ENCODE measurements at regions not wholly inside any gene's neighbourhood (a gene's known extent, or its start where the extent isn't known, plus 50 kb on each side); places are given as distances from the start of the nearest gene placed in this dataset.

GRCh38 chr2:102992607-102993006 lies 230.8 kb downstream of the TMEM182 start:
- Histone ChIP-seq H3K27ac (ENCODE audit: low read depth in 1 of 2, low read length in 1 of 2) (no peak overlapping the region), H3K9me3 (ENCODE audit: control insufficient read depth in 4 of 4, insufficient read depth in 3 of 4, low read length in 3 of 4) (no peaks in the 10 kb centered on the region), H3K27me3 (ENCODE audit: control insufficient read depth in 3 of 3, insufficient read depth in 3 of 3, low read length in 2 of 3) (no peaks in the 10 kb centered on the region), H3K9ac (ENCODE audit: insufficient read depth in 1 of 2, low read length in 2 of 2) (no peak overlapping the region), H3K4me3 (no peak overlapping the region), H3K36me3 (ENCODE audit: control insufficient read depth in 4 of 4, insufficient read depth in 4 of 4, low read length in 4 of 4) (no peaks in the 10 kb centered on the region), H3K4me1 (ENCODE audit: control insufficient read depth in 5 of 5, insufficient read depth in 5 of 5, low read length in 5 of 5) (peaks cover 0 to 2% (median 0%) of the 10 kb centered on the region in 5 donors)
- 97% methylated on average over 5 of the region's 5 CpGs for WGBS, 2 donors
- ATAC-seq (ENCODE audit: insufficient read depth, low FRiP score) (no peak), DNase-seq (no peak)
- TF ChIP-seq, protein P1, sequence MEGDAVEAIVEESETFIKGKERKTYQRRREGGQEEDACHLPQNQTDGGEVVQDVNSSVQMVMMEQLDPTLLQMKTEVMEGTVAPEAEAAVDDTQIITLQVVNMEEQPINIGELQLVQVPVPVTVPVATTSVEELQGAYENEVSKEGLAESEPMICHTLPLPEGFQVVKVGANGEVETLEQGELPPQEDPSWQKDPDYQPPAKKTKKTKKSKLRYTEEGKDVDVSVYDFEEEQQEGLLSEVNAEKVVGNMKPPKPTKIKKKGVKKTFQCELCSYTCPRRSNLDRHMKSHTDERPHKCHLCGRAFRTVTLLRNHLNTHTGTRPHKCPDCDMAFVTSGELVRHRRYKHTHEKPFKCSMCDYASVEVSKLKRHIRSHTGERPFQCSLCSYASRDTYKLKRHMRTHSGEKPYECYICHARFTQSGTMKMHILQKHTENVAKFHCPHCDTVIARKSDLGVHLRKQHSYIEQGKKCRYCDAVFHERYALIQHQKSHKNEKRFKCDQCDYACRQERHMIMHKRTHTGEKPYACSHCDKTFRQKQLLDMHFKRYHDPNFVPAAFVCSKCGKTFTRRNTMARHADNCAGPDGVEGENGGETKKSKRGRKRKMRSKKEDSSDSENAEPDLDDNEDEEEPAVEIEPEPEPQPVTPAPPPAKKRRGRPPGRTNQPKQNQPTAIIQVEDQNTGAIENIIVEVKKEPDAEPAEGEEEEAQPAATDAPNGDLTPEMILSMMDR (IDR thresholded peaks at IDR 0.05; ENCODE audit: control extremely low read depth, extremely low read depth): no peak

- no peaks in the 10 kb centered on the region for H3K4me1 ChIP-seq (ENCODE audit: control insufficient read depth in 5 of 5, insufficient read depth in 5 of 5, low read length in 5 of 5)
- 90 to 97% methylated on average over 5 of the region's 5 CpGs for WGBS, 2 donors
- TF ChIP-seq, protein P1 (IDR thresholded peaks at IDR 0.05; ENCODE audit: control extremely low read depth, extremely low read depth): no peak
- no peak overlapping the region for H3K9ac ChIP-seq (ENCODE audit: insufficient read depth in 1 of 2, low read length in 2 of 2)
- H3K27me3 ChIP-seq (ENCODE audit: control insufficient read depth in 3 of 3, insufficient read depth in 3 of 3, low read length in 2 of 3): no peaks in the 10 kb centered on the region
- H3K9me3 ChIP-seq (ENCODE audit: control insufficient read depth in 4 of 4, insufficient read depth in 3 of 4, low read length in 3 of 4): no peaks in the 10 kb centered on the region
- ATAC-seq (ENCODE audit: insufficient read depth, low FRiP score) (no peak), DNase-seq (no peak)
- no peak overlapping the region for H3K4me3 ChIP-seq
- no peak overlapping the region for H3K27ac ChIP-seq (ENCODE audit: low read depth in 1 of 2, low read length in 1 of 2)
- no peaks in the 10 kb centered on the region for H3K36me3 ChIP-seq (ENCODE audit: control insufficient read depth in 4 of 4, insufficient read depth in 4 of 4, low read length in 4 of 4)
Observed at GRCh38 chr2:102999958-103000357, 238.1 kb downstream of the TMEM182 start.

DNA sequence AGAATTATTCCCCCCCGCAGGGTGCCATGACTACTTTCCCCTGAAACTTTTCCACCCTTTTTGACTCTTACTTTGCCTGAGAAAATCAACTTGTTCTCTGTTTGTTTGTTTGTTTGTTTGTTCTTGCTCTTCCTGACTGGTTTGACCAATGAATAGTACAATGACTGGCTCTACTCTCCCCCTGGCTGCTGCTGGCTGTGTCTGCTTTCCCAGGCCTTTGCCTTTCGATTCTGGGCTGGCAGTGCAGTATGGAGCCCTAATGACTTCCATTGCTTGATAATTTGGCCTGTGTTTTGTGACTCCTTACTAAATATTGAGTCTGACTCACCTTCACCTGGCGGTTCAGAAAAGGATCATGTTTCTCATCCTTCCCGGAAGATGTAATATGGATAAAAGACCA lies 241.1 kb downstream of the TMEM182 start:
- no peaks in the 10 kb centered on the region for H3K9me3 ChIP-seq (ENCODE audit: control insufficient read depth in 4 of 4, insufficient read depth in 3 of 4, low read length in 3 of 4)
- H3K27ac ChIP-seq (ENCODE audit: low read depth in 1 of 2, low read length in 1 of 2): no peak overlapping the region
- WGBS, 2 donors: 84 to 88% methylated on average over 4 of the region's 4 CpGs
- H3K36me3 ChIP-seq (ENCODE audit: control insufficient read depth in 4 of 4, insufficient read depth in 4 of 4, low read length in 4 of 4): no peaks in the 10 kb centered on the region
- TF ChIP-seq, protein P1 (IDR thresholded peaks at IDR 0.05; ENCODE audit: control extremely low read depth, extremely low read depth): no peak
- peaks cover 0 to 8% (median 0%) of the 10 kb centered on the region in 5 donors for H3K4me1 ChIP-seq (ENCODE audit: control insufficient read depth in 5 of 5, insufficient read depth in 5 of 5, low read length in 5 of 5)
- H3K27me3 ChIP-seq (ENCODE audit: control insufficient read depth in 3 of 3, insufficient read depth in 3 of 3, low read length in 2 of 3): no peaks in the 10 kb centered on the region
- DNase-seq: no peak
- ATAC-seq (ENCODE audit: insufficient read depth, low FRiP score): no peak
- H3K4me3 ChIP-seq: no peak overlapping the region
- no peak overlapping the region for H3K9ac ChIP-seq (ENCODE audit: insufficient read depth in 1 of 2, low read length in 2 of 2)

- no peaks in the 10 kb centered on the region for H3K27me3 ChIP-seq (ENCODE audit: control insufficient read depth in 3 of 3, insufficient read depth in 3 of 3, low read length in 2 of 3)
Observed at GRCh38 chr2:103003750-103004260, 242.0 kb downstream of the TMEM182 start.

More at GRCh38 chr2:103003750-103004260, 242.0 kb downstream of the TMEM182 start:
- 83 to 88% methylated on average over 9 of the region's 9 CpGs for WGBS, 2 donors
- TF ChIP-seq, protein P1 (IDR thresholded peaks at IDR 0.05; ENCODE audit: control extremely low read depth, extremely low read depth): no peak
- no peak for DNase-seq
- Histone ChIP-seq H3K27ac (ENCODE audit: low read depth in 1 of 2, low read length in 1 of 2) (no peak overlapping the region), H3K4me1 (ENCODE audit: control insufficient read depth in 5 of 5, insufficient read depth in 5 of 5, low read length in 5 of 5) (peaks cover 0 to 12% (median 0%) of the 10 kb centered on the region in 5 donors), H3K9me3 (ENCODE audit: control insufficient read depth in 4 of 4, insufficient read depth in 3 of 4, low read length in 3 of 4) (no peaks in the 10 kb centered on the region), H3K36me3 (ENCODE audit: control insufficient read depth in 4 of 4, insufficient read depth in 4 of 4, low read length in 4 of 4) (no peaks in the 10 kb centered on the region), H3K9ac (ENCODE audit: insufficient read depth in 1 of 2, low read length in 2 of 2) (no peak overlapping the region), H3K4me3 (no peak overlapping the region)
- no peak for ATAC-seq (ENCODE audit: insufficient read depth, low FRiP score)
